Left renal pelvis (tissue), 4 donors: ENCODE measurements at regions not wholly inside any gene's neighbourhood (a gene's known extent, or its start where the extent isn't known, plus 50 kb on each side); places are given as distances from the start of the nearest gene placed in this dataset.
"Not testable (repeated sequence)": the region's sequence is repeated elsewhere in the genome, so short reads cannot be mapped to it uniquely, and the experiment has no call there.

Experiments
- DNase-seq, 4 donors: peaks; one replicate each; pipeline ENCODE4 v3.0.0-alpha.2; 2013; ENCODE audit warnings: low read depth in 4 of 4, low spot score in 3 of 4

GRCh38 chr5:124954784-124955183 lies 208.3 kb upstream of the ZNF608 start:
- no peak for DNase-seq

- no peak for DNase-seq
Observed at GRCh38 chr5:124956471-124957029, 210.1 kb upstream of the ZNF608 start.

- no peak for DNase-seq
Observed at GRCh38 chr5:124957063-124957462, 210.6 kb upstream of the ZNF608 start.

GRCh38 chr5:124960266-124960665 lies 213.8 kb upstream of the ZNF608 start:
- no peak for DNase-seq

- DNase-seq, result no peak
Observed at GRCh38 chr5:124961521-124961920, 215.1 kb upstream of the ZNF608 start.

- DNase-seq, result no peak
Observed at GRCh38 chr5:124962111-124962510, 215.7 kb upstream of the ZNF608 start.

GRCh38 chr5:124962735-124963134 lies 216.3 kb upstream of the ZNF608 start:
- no peak for DNase-seq

- no peak for DNase-seq
Observed at GRCh38 chr5:124963236-124963919, 216.9 kb upstream of the ZNF608 start.

- not testable (repeated sequence) for DNase-seq
Observed at GRCh38 chr5:124966741-124967140, 220.3 kb upstream of the ZNF608 start.

GRCh38 chr5:124970381-124970780 lies 223.9 kb upstream of the ZNF608 start:
- DNase-seq, result not testable (repeated sequence)

- no peak for DNase-seq
Observed at GRCh38 chr5:124972703-124973102, 226.3 kb upstream of the ZNF608 start.

- no peak for DNase-seq
Observed at GRCh38 chr5:124973661-124974060, 227.2 kb upstream of the ZNF608 start.

GRCh38 chr5:124976086-124976485 lies 229.6 kb upstream of the ZNF608 start:
- no peak for DNase-seq

- no peak for DNase-seq
Observed at GRCh38 chr5:124979251-124979650, 232.8 kb upstream of the ZNF608 start.

- no peak for DNase-seq
Observed at GRCh38 chr5:124980163-124980941, 233.9 kb upstream of the ZNF608 start.

- no peak for DNase-seq
Observed at GRCh38 chr5:124981901-124982300, 235.5 kb upstream of the ZNF608 start.

GRCh38 chr5:124986170-124986569 lies 239.7 kb upstream of the ZNF608 start:
- DNase-seq, result no peak

- no peak for DNase-seq
Observed at GRCh38 chr5:124986667-124987066, 240.2 kb upstream of the ZNF608 start.

- DNase-seq, result not testable (repeated sequence)
Observed at GRCh38 chr5:124987786-124988185, 241.3 kb upstream of the ZNF608 start.

GRCh38 chr5:124990723-124991122 lies 244.3 kb upstream of the ZNF608 start:
- no peak for DNase-seq

GRCh38 chr5:124995421-124995820 lies 249.0 kb upstream of the ZNF608 start:
- no peak for DNase-seq
